NB4 (cell line): ENCODE measurements at regions not wholly inside any gene's neighbourhood (a gene's known extent, or its start where the extent isn't known, plus 50 kb on each side); places are given as distances from the start of the nearest gene placed in this dataset.

Experiments
- POLR2A ChIP-seq: IDR thresholded peaks from 2 replicates; pipeline ENCODE4 v1.6.1; 2011; ENCODE audit warnings: mild to moderate bottlenecking; ENCODE audit not compliant: insufficient read length; ENCODE audit errors: extremely low read depth
- TF ChIP-seq, protein P1 (sequence below): IDR thresholded peaks from one replicate; pipeline ENCODE4 v1.5.1; 2012; ENCODE audit warnings: low read depth, low read length
- TF ChIP-seq, protein P2 (sequence below): IDR thresholded peaks from 2 replicates; pipeline ENCODE4 v1.6.1; 2011; ENCODE audit warnings: low read depth, low read length

GRCh38 chr7:31432176-31432575 lies 81.7 kb upstream of the ITPRID1 start:
- TF ChIP-seq, protein P1, sequence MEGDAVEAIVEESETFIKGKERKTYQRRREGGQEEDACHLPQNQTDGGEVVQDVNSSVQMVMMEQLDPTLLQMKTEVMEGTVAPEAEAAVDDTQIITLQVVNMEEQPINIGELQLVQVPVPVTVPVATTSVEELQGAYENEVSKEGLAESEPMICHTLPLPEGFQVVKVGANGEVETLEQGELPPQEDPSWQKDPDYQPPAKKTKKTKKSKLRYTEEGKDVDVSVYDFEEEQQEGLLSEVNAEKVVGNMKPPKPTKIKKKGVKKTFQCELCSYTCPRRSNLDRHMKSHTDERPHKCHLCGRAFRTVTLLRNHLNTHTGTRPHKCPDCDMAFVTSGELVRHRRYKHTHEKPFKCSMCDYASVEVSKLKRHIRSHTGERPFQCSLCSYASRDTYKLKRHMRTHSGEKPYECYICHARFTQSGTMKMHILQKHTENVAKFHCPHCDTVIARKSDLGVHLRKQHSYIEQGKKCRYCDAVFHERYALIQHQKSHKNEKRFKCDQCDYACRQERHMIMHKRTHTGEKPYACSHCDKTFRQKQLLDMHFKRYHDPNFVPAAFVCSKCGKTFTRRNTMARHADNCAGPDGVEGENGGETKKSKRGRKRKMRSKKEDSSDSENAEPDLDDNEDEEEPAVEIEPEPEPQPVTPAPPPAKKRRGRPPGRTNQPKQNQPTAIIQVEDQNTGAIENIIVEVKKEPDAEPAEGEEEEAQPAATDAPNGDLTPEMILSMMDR: no peak
- TF ChIP-seq POLR2A: no peak
- TF ChIP-seq, protein P2, sequence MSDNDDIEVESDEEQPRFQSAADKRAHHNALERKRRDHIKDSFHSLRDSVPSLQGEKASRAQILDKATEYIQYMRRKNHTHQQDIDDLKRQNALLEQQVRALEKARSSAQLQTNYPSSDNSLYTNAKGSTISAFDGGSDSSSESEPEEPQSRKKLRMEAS: no peak
